Panc1 (cell line): ENCODE measurements at regions not wholly inside any gene's neighbourhood (a gene's known extent, or its start where the extent isn't known, plus 50 kb on each side); places are given as distances from the start of the nearest gene placed in this dataset.

Experiments
- ATAC-seq: fragments of 200-7000 bp; cut with Tn5 transposase; 2 replicates; pipeline ENCODE4 v1.9.1; 2020; ENCODE audit warnings: mild to moderate bottlenecking, moderate library complexity
- BruUV-seq: library from RNA; stranded (reverse); fragments of 400-500 nt; replicated peaks from 2 replicates; lab custom pipeline; 2021; lab: Mats Ljungman, UMichigan
- CTCF ChIA-PET: fragments of 300-600 bp; sonication (Branson Sonifier 250); formaldehyde crosslinking; loops from one replicate; lab custom pipeline; 2022; ENCODE audit warnings: antibody characterized with exemption; lab: Charles Lee
- POLR2A ChIA-PET: fragments of 300-600 bp; sonication (Branson Sonifier 250); formaldehyde crosslinking; loops from one replicate; lab custom pipeline; 2022; ENCODE audit warnings: antibody characterized with exemption; lab: Charles Lee
- DNase-seq: peaks from one replicate; pipeline ENCODE4 v3.0.0-alpha.2; 2010; ENCODE audit warnings: low read depth, low spot score
- H3K27ac ChIP-seq: 2 replicates; pipeline ENCODE4 v1.5.1; 2011; ENCODE audit warnings: mild to moderate bottlenecking, low read length, inconsistent platforms
- H3K27me3 ChIP-seq: fragments of 200-500 bp; sonication (Bioruptor generic); 2 replicates; pipeline ENCODE4 v1.6.0; 2014; ENCODE audit warnings: low read length, inconsistent platforms; ENCODE audit not compliant: control insufficient read depth, insufficient read depth
- H3K36me3 ChIP-seq: fragments of 200-500 bp; sonication (Bioruptor generic); 2 replicates; pipeline ENCODE4 v1.5.1; 2014; ENCODE audit warnings: inconsistent platforms, mild to moderate bottlenecking, low read length, moderate library complexity; ENCODE audit not compliant: control insufficient read depth, insufficient read depth
- H3K4me1 ChIP-seq: 2 replicates; pipeline ENCODE4 v1.5.1; 2011; ENCODE audit warnings: inconsistent platforms, mild to moderate bottlenecking, low read length, moderate library complexity; ENCODE audit not compliant: control insufficient read depth, insufficient read depth
- H3K4me3 ChIP-seq, 2 experiments: 2 replicates each; pipeline ENCODE4 v1.5.1; 2011 to 2012; ENCODE audit warnings: low read depth in 2 of 2, low read length in 2 of 2, mild to moderate bottlenecking in 2 of 2, inconsistent platforms in 1 of 2, moderate library complexity in 1 of 2
- H3K9me3 ChIP-seq: fragments of 200-500 bp; sonication (Bioruptor generic); 2 replicates; pipeline ENCODE4 v1.5.1; 2014; ENCODE audit warnings: low read depth, mild to moderate bottlenecking, inconsistent platforms, low read length, moderate library complexity; ENCODE audit not compliant: control insufficient read depth, insufficient read depth
- CTCF ChIP-seq: fragments of 450-650 bp; IDR thresholded peaks from 2 replicates; pipeline ENCODE4 v1.5.1; 2017; ENCODE audit warnings: mild to moderate bottlenecking
- POLR2AphosphoS5 ChIP-seq: IDR thresholded peaks from 2 replicates; pipeline ENCODE4 v1.6.1; 2012; ENCODE audit warnings: mild to moderate bottlenecking, low read depth, low read length, moderate library complexity
- REST ChIP-seq, 2 experiments: IDR thresholded peaks; 2 replicates each; pipeline ENCODE4 v1.6.1; 2011 to 2012; ENCODE audit warnings: low read depth in 2 of 2, control low read depth in 1 of 2, low read length in 1 of 2, mild to moderate bottlenecking in 1 of 2, moderate library complexity in 1 of 2; ENCODE audit not compliant: insufficient read depth in 1 of 2
- SIN3A ChIP-seq: IDR thresholded peaks from 2 replicates; pipeline ENCODE4 v1.6.1; 2012; ENCODE audit warnings: low read depth, mild to moderate bottlenecking, low read length, moderate library complexity, borderline replicate concordance; ENCODE audit not compliant: insufficient read depth
- TCF7L2 ChIP-seq: IDR thresholded peaks from 2 replicates; pipeline ENCODE4 v1.6.1; 2011; ENCODE audit warnings: mild to moderate bottlenecking, low read depth, low read length, inconsistent platforms
- in situ Hi-C: cut with HindIII; loops from 2 replicates; pipeline ENCODE4 v1.10.0; 2016; ENCODE audit warnings: low sequenced_read_pairs, low pct_unique_long_range_greater_than_20kb
- intact Hi-C: fragments of 100-400 bp; cut with micrococcal nuclease; formaldehyde crosslinking; loops from one replicate; pipeline ENCODE4 v1.10.0; 2022; ENCODE audit not compliant: unreplicated experiment

GRCh38 chr10:36721871-36722270 is 403.5 kb upstream of the ANKRD30A start:
- intact Hi-C loops (no loop called here), in situ Hi-C loops (no loop called here)
- TF ChIP-seq POLR2AphosphoS5: no peak
- TF ChIP-seq TCF7L2: no peak
- TF ChIP-seq CTCF: no peak
- no peak for TF ChIP-seq SIN3A
- no peak for TF ChIP-seq REST (IDR thresholded peaks at IDR 0.05; ENCODE audit: insufficient read depth in 1 of 2, low read depth in 2 of 2, low read length in 1 of 2)
- H3K27ac ChIP-seq: no peak overlapping the region
- no peak for DNase-seq
- ChIA-PET CTCF (no interaction called here), POLR2A (no interaction called here)
- no peaks in the 10 kb centered on the region for H3K9me3 ChIP-seq
- H3K4me3 ChIP-seq: no peak overlapping the region
- H3K27me3 ChIP-seq: no peaks in the 10 kb centered on the region
- 0 out of 2 replicates have a peak, but pooled peaks cover 2% of the 10 kb centered on the region for H3K4me1 ChIP-seq
- ATAC-seq: no peak
- H3K36me3 ChIP-seq: no peaks in the 10 kb centered on the region
- no TSS peak for BruUV-seq

GRCh38 chr10:36720895-36721294 is 404.5 kb upstream of the ANKRD30A start:
- TF ChIP-seq POLR2AphosphoS5 (no peak), SIN3A (no peak), CTCF (no peak)
- ChIA-PET CTCF (no interaction called here), POLR2A (no interaction called here)
- H3K4me3 ChIP-seq: no peak overlapping the region
- no peak overlapping the region for H3K27ac ChIP-seq
- H3K9me3 ChIP-seq: no peaks in the 10 kb centered on the region
- H3K36me3 ChIP-seq: no peaks in the 10 kb centered on the region
- intact Hi-C loops (no loop called here), in situ Hi-C loops (no loop called here)
- H3K27me3 ChIP-seq: no peaks in the 10 kb centered on the region
- BruUV-seq: no TSS peak
- no peak for DNase-seq
- no peak for ATAC-seq
- H3K4me1 ChIP-seq: 0 out of 2 replicates have a peak, but pooled peaks cover 2% of the 10 kb centered on the region
